Bronchial epithelial cell (primary cell): ENCODE measurements at regions not wholly inside any gene's neighbourhood (a gene's known extent, or its start where the extent isn't known, plus 50 kb on each side); places are given as distances from the start of the nearest gene placed in this dataset.
A peak's percentile ranks its signal among the peaks of the same experiment; 100 is the strongest.

Experiments used
- DNase-seq: peaks from one replicate; pipeline ENCODE4 v3.0.0-alpha.2; 2010; ENCODE audit warnings: low read depth
- FAIRE-seq: peaks from 2 replicates; lab custom pipeline; 2011; peaks lifted over from hg19 to GRCh38; lab: Jason Lieb, UNC
- H3K27me3 ChIP-seq: 2 replicates; pipeline ENCODE4 v1.5.1; 2011; ENCODE audit warnings: low read length; ENCODE audit not compliant: control insufficient read depth, insufficient read depth
- H3K36me3 ChIP-seq: 2 replicates; pipeline ENCODE4 v1.5.1; 2011; ENCODE audit warnings: low read length; ENCODE audit not compliant: control insufficient read depth, insufficient read depth
- H3K4me3 ChIP-seq: 2 replicates; pipeline ENCODE4 v1.5.1; 2011; ENCODE audit warnings: mild to moderate bottlenecking, low read depth, low read length, control low read depth
- TF ChIP-seq, protein P1 (sequence below): IDR thresholded peaks from 2 replicates; pipeline ENCODE4 v1.5.1; 2011; ENCODE audit warnings: mild to moderate bottlenecking, moderate library complexity, low read length, control low read depth, inconsistent platforms; ENCODE audit not compliant: insufficient read depth, severe bottlenecking

DNA sequence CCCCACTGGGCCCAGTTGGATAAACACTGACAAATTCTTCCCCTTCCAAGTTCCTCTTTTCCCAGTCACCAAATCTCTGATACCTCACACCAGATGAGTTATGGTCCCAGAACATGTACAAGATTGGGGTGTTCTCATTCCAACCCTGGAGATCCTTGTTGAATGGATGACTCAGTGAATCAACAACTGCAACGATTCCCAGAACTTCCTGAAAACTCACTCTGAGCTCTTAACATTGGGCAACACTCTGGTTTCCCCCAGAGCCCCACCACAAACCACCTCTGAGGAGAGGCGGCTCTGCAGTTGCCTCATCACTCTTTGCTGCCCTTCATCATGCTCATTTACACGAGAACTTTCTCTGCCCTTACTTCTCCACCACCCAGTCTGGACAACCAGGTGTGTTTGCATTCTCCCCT lies 115.2 kb downstream of the MRPL14 start:
- TF ChIP-seq, protein P1, sequence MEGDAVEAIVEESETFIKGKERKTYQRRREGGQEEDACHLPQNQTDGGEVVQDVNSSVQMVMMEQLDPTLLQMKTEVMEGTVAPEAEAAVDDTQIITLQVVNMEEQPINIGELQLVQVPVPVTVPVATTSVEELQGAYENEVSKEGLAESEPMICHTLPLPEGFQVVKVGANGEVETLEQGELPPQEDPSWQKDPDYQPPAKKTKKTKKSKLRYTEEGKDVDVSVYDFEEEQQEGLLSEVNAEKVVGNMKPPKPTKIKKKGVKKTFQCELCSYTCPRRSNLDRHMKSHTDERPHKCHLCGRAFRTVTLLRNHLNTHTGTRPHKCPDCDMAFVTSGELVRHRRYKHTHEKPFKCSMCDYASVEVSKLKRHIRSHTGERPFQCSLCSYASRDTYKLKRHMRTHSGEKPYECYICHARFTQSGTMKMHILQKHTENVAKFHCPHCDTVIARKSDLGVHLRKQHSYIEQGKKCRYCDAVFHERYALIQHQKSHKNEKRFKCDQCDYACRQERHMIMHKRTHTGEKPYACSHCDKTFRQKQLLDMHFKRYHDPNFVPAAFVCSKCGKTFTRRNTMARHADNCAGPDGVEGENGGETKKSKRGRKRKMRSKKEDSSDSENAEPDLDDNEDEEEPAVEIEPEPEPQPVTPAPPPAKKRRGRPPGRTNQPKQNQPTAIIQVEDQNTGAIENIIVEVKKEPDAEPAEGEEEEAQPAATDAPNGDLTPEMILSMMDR = no peak
- DNase-seq = peak; percentile 99
- Histone ChIP-seq H3K4me3 (no peak overlapping the region), H3K27me3 (no peaks in the 10 kb centered on the region), H3K36me3 (no peaks in the 10 kb centered on the region)
- FAIRE-seq = peak; percentile 66

DNA sequence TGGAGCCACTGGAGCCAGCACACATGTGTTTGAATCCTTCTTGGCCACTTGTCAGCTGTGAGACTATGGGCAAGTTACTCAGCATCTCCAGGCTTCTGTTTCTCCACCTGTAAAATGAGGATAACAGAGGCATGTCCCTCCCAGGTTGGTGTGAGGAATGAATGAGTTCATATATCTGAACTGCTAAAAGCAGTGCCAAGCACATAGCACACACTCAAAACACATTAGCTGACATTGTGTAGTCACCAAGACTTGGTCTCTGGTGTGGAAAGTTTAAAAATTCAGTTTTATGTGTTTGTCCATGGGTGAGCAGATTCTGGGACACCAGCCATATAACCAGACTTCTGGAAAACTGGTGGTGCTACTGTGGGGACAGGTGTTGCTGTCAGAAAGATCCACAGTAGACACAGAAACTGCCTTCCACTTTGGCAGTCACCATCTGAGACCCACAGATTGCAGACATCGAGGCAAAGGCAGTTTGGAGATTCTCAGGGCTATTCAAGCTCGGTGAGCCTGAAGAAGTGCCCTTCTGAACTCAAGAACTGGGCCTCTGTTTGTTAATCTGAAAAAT lies 115.8 kb downstream of the MRPL14 start:
- no peaks in the 10 kb centered on the region for H3K27me3 ChIP-seq
- no peak overlapping the region for H3K4me3 ChIP-seq
- TF ChIP-seq, protein P1 = no peak
- no peaks in the 10 kb centered on the region for H3K36me3 ChIP-seq
- FAIRE-seq (no peak), DNase-seq (no peak)

DNA sequence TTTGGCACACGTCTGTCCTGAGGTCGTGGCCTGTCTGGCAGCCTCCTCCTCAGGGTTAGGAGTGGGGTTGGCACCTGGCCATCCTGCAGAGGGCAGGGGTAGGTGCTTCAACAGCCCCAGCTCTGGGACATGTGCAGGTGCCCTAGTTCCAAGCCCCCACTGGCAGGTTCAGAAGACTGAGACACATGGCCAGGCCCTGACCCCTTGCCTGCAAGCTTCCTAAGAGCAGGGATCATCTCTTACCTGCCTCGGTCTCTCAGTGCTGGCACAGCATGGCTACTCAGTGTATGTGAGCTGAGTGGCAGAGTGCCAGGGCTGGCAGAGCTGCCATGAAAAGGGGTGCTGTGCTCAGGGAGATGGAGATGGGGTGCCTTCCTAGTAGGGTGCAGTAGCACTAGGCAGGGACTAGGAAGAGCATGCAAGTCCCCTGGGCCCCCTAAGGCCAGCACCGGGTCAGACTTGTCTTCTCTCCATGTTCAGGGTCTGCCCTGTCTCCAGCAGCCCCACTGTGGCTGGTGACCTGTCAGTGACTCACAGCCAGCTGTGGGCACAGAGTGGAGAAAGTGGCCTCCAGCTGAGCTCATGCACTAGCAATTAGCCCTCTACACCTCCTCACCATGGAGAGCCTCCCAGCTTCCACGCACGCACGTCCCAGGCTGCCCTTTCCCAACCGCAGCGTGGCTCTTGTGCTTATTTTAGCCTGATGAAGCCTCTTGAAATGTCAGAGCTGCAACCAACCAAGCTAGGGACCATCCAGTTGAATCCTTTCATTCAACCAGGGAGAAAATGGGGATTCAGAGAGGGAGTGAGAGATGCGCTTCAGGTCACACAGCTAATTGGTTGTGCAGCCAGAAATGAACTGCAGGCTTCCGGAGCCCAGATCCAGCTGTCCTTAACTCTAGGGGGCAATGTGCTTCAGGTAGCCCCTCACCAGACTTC lies 116.6 kb downstream of the MRPL14 start:
- Histone ChIP-seq H3K36me3 (no peaks in the 10 kb centered on the region), H3K4me3 (no peak overlapping the region), H3K27me3 (no peaks in the 10 kb centered on the region)
- TF ChIP-seq, protein P1 = no peak
- DNase-seq (peak; percentile 87), FAIRE-seq (no peak)

DNA sequence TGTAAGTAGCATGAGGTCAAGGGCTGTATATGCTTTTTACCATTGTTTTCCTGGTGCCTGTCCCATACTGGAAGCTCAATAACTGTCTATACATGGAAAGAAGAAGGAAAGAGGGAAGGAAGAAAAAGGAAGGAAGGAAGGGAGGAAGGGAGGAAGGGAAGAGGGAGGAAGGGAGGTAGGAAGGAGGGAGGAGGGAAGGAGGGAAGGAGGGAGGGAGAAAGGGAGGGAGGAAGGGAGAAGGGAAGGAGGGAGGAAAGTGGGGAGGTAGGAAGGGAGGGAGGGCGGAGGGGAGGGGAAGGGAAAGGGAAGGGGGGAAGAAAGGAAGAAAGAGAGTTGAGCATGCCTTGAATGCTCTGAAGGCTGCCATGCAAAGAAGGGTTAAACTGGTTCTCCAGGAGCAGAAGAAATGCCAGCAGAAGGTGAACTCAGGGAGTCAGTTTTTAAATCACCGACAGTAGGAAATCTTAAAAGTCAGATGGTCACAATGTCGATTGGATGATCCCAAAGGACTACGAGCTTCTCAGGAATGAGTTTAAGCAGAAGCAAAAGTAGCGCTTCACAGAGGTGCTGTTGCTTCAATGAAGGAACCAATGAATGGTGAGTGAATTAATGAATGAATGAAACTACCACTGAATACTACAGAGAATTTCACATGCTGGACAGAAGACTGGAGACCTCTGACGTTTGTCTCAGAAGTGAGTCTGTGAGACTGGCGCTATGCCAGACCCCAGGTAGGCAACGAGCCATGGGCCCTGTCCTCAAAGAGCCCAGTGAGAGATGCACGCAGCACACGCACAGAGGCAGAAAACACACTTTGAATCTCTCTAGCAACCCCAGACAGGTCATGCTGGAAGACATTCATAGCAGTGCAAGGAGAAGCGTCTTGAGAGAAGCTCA lies 117.6 kb downstream of the MRPL14 start:
- TF ChIP-seq, protein P1 = no peak
- H3K36me3 ChIP-seq = no peaks in the 10 kb centered on the region
- FAIRE-seq (no peak), DNase-seq (peak; percentile 54)
- no peaks in the 10 kb centered on the region for H3K27me3 ChIP-seq
- H3K4me3 ChIP-seq = no peak overlapping the region

DNA sequence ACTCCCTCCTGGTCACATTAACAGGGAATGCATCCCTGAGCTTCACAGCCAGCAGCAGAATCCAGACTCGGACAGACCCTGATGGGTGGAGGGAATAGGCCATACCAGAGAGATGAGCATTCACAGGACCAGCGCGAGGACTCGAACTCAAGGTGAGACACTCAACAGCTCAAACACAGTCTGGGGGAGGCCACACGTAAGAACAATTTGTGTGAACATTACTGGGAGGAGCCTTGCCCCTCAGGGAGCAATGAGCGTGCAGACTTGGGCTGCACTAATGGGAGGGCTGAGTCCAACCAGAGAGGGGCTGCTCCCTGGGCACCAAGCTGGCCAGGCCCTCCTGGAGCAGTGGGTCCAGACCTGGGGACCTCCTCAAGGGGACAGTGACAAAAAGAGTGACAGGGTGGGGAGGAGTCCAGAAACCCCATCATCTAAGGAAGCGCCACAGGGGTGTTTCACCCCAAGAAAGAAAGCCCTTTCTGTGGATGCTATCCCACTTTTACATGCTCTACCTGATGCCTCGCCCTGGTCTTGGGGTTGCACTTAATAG lies 118.4 kb downstream of the MRPL14 start:
- H3K27me3 ChIP-seq = no peaks in the 10 kb centered on the region
- FAIRE-seq (no peak), DNase-seq (no peak)
- TF ChIP-seq, protein P1 = no peak
- H3K4me3 ChIP-seq = no peak overlapping the region
- no peaks in the 10 kb centered on the region for H3K36me3 ChIP-seq
